Retinal pigment epithelial cell (primary cell): ENCODE measurements at regions not wholly inside any gene's neighbourhood (a gene's known extent, or its start where the extent isn't known, plus 50 kb on each side); places are given as distances from the start of the nearest gene placed in this dataset.

Source experiments
- DNase-seq: peaks from one replicate; pipeline ENCODE4 v3.0.0-alpha.2; 2010; ENCODE audit warnings: low read depth
- H3K4me3 ChIP-seq: 2 replicates; pipeline ENCODE4 v1.5.1; 2011; ENCODE audit warnings: mild to moderate bottlenecking, low read length, control low read depth, moderate library complexity
- CTCF ChIP-seq: conservative IDR thresholded peaks from 2 replicates; pipeline ENCODE4 v1.5.1; 2011; ENCODE audit warnings: low read depth, low read length, control low read depth, inconsistent platforms

DNA sequence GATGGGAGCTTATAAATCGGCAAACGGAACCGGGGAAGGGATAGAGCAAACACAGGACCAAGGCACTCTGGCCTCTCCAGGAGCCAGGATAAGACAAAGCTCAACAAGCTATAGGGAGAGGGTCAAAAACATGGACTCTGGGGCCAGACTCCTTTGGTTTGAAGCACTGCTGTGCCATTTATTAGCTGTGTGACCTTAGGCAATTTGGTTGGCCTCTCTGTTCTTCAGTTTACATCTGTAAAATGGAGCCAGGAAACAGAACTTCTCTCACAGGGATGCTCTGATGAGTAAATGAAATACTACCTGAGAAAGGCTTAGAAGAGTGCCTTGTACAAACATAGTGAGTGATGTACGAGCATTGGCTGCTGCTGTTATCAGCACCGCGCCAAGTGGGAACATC is 213.3 kb upstream of the PWP1 start:
- no peak for TF ChIP-seq CTCF

DNA sequence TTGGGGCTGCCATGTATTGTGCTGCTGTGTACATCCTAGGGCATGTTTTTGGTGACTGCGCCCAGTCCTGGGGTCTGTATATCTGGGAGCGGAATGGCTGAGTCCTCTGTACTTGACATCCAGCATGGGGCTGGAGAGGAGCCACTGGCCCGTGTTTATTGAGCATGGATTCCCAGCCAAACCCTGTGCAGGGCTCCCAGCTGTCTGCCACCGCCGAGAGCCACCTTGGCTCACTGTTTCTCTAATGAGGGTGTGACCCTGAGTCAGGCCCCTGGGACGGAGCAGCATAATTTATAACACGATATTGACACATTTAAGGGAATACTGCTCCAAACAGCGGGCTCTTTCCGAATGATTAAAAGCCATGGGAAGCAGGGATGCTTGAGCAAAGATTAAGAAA is 211.5 kb upstream of the PWP1 start:
- no peak overlapping the region for H3K4me3 ChIP-seq
- no peak for TF ChIP-seq CTCF
- no peak for DNase-seq

More for the DNA sequence above, 213.3 kb upstream of the PWP1 start:
- H3K4me3 ChIP-seq: no peak overlapping the region
- DNase-seq: no peak

DNA sequence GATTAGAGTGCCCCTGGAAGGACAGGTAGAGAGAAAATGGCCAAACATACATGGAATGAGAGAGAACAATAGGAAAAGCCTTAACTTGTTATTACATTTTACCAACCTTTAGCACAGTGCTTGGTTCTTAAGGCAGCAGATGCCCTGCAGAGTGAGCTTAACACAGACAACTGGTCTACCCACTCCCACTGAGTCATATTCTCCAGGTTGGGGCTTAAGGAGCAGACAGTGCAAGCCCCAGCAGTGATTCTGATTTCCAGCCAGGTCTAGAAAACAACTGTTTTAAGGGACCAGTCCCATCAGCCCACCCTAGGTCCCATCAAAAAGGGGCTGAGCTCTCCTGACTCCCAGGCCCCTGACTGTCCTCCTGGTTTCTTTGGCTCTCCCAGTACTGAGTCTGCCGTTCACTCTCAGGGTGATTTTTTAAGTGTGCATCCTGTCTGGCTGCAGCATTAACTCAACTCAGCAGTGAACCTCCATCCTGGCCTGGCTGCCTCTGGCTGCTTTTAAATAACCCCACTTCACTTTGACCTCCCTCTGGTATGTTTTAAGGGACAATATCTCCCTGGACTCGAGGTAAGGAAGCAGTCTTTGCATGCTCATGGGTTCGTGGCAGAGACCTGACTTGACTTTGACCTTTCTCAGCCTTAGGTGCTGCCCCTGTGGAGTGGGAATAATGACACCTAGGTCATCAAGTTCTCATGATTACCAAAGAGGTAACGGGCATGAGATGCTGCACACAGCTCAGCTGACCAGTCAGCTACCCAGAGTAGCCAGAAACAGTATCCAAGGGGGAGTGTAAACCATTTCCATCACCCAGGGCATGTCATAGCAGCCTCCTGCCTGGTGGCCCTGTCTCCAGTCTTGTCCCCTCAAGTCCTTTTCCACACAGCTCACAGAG is 210.7 kb upstream of the PWP1 start:
- DNase-seq: no peak
- H3K4me3 ChIP-seq: no peak overlapping the region
- TF ChIP-seq CTCF: no peak

- no peak overlapping the region for H3K4me3 ChIP-seq
- TF ChIP-seq CTCF: no peak
- DNase-seq: no peak
Measured at GRCh38 chr12:107475900-107476299, 209.7 kb upstream of the PWP1 start.

GRCh38 chr12:107477018-107477417 is 208.6 kb upstream of the PWP1 start:
- DNase-seq: no peak
- H3K4me3 ChIP-seq: no peak overlapping the region
- TF ChIP-seq CTCF: no peak

DNA sequence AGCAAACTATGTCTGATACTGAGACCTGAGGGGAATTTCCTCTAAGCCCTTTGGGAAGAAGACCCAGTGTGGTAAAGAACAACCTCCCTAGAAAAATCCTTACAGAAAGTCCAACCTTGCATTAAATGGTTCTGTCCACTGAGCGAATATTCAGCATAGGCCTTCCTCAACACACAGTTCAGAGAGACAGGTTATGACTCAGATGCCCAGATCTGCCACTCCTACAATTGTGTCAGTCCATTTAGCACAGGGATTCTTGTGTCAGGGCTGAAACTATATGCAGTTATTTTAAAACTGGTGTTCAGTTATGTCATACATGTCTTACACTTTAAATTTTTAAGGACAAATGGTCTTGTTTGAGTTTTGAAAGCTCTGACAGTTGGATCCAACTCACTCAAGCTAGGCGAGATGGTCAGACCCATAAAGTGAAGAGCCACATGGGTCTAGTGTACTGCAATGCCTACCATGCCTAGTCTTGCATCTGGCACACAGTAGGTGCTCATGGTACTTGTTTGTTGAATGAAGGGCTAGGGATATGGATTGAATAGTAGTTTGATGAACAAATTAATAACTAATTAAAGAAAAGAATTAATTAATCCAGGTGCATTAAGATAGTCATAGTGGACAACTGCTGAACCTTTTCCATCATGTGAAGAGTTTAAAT is 207.5 kb upstream of the PWP1 start:
- H3K4me3 ChIP-seq: no peak overlapping the region
- no peak for TF ChIP-seq CTCF
- DNase-seq: no peak

DNA sequence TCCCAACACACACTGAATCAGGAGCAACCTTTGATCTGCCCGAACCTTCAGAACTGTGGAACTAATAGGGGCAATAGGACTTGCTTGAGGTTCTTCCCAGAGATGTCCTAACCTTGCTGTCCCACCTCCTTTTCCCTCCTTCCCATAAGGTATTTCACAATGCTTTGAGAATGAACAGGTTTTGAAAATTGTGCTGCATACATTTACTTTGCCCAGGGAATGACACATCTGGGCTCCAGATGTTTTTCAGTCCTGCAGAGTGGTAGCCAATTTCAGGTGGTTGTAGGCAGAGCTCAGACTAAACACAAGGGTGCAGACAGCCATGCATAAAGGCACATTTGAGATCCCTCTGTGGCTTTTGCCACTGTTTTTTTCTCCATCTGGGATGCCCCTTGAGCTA is 206.7 kb upstream of the PWP1 start:
- H3K4me3 ChIP-seq: no peak overlapping the region
- no peak for TF ChIP-seq CTCF
- DNase-seq: no peak
